H1 (cell line): ENCODE measurements at regions not wholly inside any gene's neighbourhood (a gene's known extent, or its start where the extent isn't known, plus 50 kb on each side); places are given as distances from the start of the nearest gene placed in this dataset.

Experiments used
- CTCF ChIA-PET: fragments of 300-600 bp; sonication (Branson Sonifier 250); formaldehyde crosslinking; loops from one replicate; lab custom pipeline; 2021; ENCODE audit not compliant: partially characterized antibody; lab: Charles Lee
- POLR2A ChIA-PET: fragments of 300-600 bp; sonication (Branson Sonifier 250); formaldehyde crosslinking; loops from one replicate; lab custom pipeline; 2021; ENCODE audit warnings: inconsistent platforms; ENCODE audit not compliant: partially characterized antibody; lab: Charles Lee
- DNase-seq, 2 experiments: peaks; one replicate each; pipeline versions ENCODE4 v3.0.0 to v3.0.0-alpha.2; 2010 to 2022; ENCODE audit warnings: low spot score in 2 of 2, low read depth in 1 of 2, mixed read lengths in 1 of 2
- FAIRE-seq: peaks from 2 replicates; lab custom pipeline; 2011; peaks lifted over from hg19 to GRCh38; lab: Jason Lieb, UNC
- H2AFZ ChIP-seq: 2 replicates; pipeline ENCODE4 v1.8.1; 2012; ENCODE audit warnings: low read length, inconsistent platforms
- H2AK5ac ChIP-seq: 2 replicates; pipeline ENCODE4 v1.6.1; 2013; ENCODE audit warnings: low read depth, low read length
- H2BK120ac ChIP-seq: replicated peaks from 2 replicates; pipeline ENCODE3; 2013; ENCODE audit warnings: low read depth, low read length, inconsistent platforms
- H2BK12ac ChIP-seq: 2 replicates; pipeline ENCODE4 v1.6.1; 2013; ENCODE audit warnings: low read depth, low read length
- H2BK15ac ChIP-seq: 2 replicates; pipeline ENCODE4 v1.6.1; 2013; ENCODE audit warnings: low read length
- H2BK20ac ChIP-seq: 2 replicates; pipeline ENCODE4 v1.6.1; 2013; ENCODE audit warnings: low read length
- H2BK5ac ChIP-seq: 2 replicates; pipeline ENCODE4 v1.6.1; 2013; ENCODE audit warnings: low read depth, low read length
- H3K14ac ChIP-seq: 2 replicates; pipeline ENCODE4 v1.6.1; 2013; ENCODE audit warnings: inconsistent platforms; ENCODE audit not compliant: insufficient read length
- H3K18ac ChIP-seq: 2 replicates; pipeline ENCODE4 v1.6.1; 2013; ENCODE audit warnings: low read length; ENCODE audit errors: extremely low read depth
- H3K23ac ChIP-seq: 2 replicates; pipeline ENCODE4 v1.6.1; 2013; ENCODE audit warnings: inconsistent platforms; ENCODE audit not compliant: insufficient read length
- H3K23me2 ChIP-seq: 2 replicates; pipeline ENCODE4 v1.6.1; 2013; ENCODE audit warnings: low read depth, low read length
- H3K27ac ChIP-seq: 2 replicates; pipeline ENCODE4 v1.6.1; 2011; ENCODE audit warnings: low read depth, low read length, inconsistent platforms
- H3K27me3 ChIP-seq, 4 experiments: replicated peaks in 1 of 4; 1 replicate in 1 of 4; 2 replicates in 3 of 4; pipeline versions ENCODE4 v1.6.1 to v1.8.1; 2011 to 2013; ENCODE audit warnings: low read length in 3 of 4, mild to moderate bottlenecking in 3 of 4, inconsistent platforms in 2 of 4, mixed read lengths in 2 of 4, moderate library complexity in 1 of 4; ENCODE audit not compliant: control insufficient read depth in 3 of 4, insufficient read depth in 3 of 4; ENCODE audit errors: extremely low read depth in 1 of 4
- H3K36me3 ChIP-seq, 4 experiments: 2 replicates each; pipeline versions ENCODE4 v1.6.1 to v1.8.1; 2011 to 2013; ENCODE audit warnings: mild to moderate bottlenecking in 4 of 4, low read length in 3 of 4, moderate library complexity in 2 of 4, control low read depth in 1 of 4, inconsistent platforms in 1 of 4; ENCODE audit not compliant: insufficient read depth in 4 of 4, control insufficient read depth in 2 of 4
- H3K4ac ChIP-seq: replicated peaks from 2 replicates; pipeline ENCODE3; 2013; ENCODE audit warnings: low read length, low read depth, mixed read lengths, inconsistent platforms; ENCODE audit not compliant: insufficient read length
- H3K4me1 ChIP-seq, 4 experiments: replicated peaks in 1 of 4; 1 replicate in 1 of 4; 2 replicates in 3 of 4; pipeline versions ENCODE4 v1.6.1 to v1.8.1; 2011 to 2013; ENCODE audit warnings: low read length in 3 of 4, inconsistent platforms in 2 of 4, mixed read lengths in 1 of 4; ENCODE audit not compliant: insufficient read depth in 4 of 4, control insufficient read depth in 3 of 4
- H3K4me2 ChIP-seq, 2 experiments: 2 replicates each; pipeline versions ENCODE4 v1.6.1 to v1.8.1; 2011 to 2013; ENCODE audit warnings: low read depth in 2 of 2, low read length in 2 of 2, control low read depth in 1 of 2, inconsistent platforms in 1 of 2, mild to moderate bottlenecking in 1 of 2; ENCODE audit not compliant: insufficient read depth in 1 of 2
- H3K4me3 ChIP-seq, 4 experiments: fragments of 200-600, 300-600 bp in 1 of 4; sonication (generic), shearing (Covaris generic), sonication (Bioruptor Twin) in 1 of 4; 2 replicates each; pipeline versions ENCODE4 v1.5.1 to v1.8.1; 2011 to 2016; ENCODE audit warnings: low read length in 4 of 4, low read depth in 3 of 4, control low read depth in 2 of 4, inconsistent platforms in 2 of 4, mild to moderate bottlenecking in 2 of 4, mixed read lengths in 1 of 4, moderate library complexity in 1 of 4; ENCODE audit not compliant: insufficient read depth in 2 of 4; ENCODE audit errors: extremely low read depth in 1 of 4
- H3K56ac ChIP-seq: replicated peaks from 2 replicates; pipeline ENCODE3; 2013; ENCODE audit warnings: low read depth, mild to moderate bottlenecking, mixed read lengths, low read length, inconsistent platforms; ENCODE audit not compliant: insufficient read length
- H3K79me1 ChIP-seq: 2 replicates; pipeline ENCODE4 v1.6.1; 2013; ENCODE audit warnings: low read depth, low read length, control low read depth
- H3K79me2 ChIP-seq, 2 experiments: 2 replicates each; pipeline versions ENCODE4 v1.6.1 to v1.8.1; 2012 to 2013; ENCODE audit warnings: low read length in 2 of 2, mild to moderate bottlenecking in 2 of 2, inconsistent platforms in 1 of 2; ENCODE audit not compliant: insufficient read depth in 2 of 2, control insufficient read depth in 1 of 2
- H3K9ac ChIP-seq, 4 experiments: replicated peaks in 1 of 4; 1 replicate in 1 of 4; 2 replicates in 3 of 4; pipeline versions ENCODE4 v1.6.1 to v1.8.1; 2011 to 2013; ENCODE audit warnings: low read depth in 3 of 4, low read length in 3 of 4, control low read depth in 2 of 4, mild to moderate bottlenecking in 2 of 4, moderate library complexity in 2 of 4, inconsistent platforms in 1 of 4; ENCODE audit errors: extremely low read depth in 1 of 4
- H3K9me3 ChIP-seq, 2 experiments: 2 replicates each; pipeline versions ENCODE4 v1.6.1 to v1.8.1; 2012 to 2013; ENCODE audit warnings: mild to moderate bottlenecking in 2 of 2, moderate library complexity in 2 of 2, control low read depth in 1 of 2, inconsistent platforms in 1 of 2, low read depth in 1 of 2, low read length in 1 of 2, mixed read lengths in 1 of 2; ENCODE audit not compliant: insufficient read depth in 2 of 2
- H4K20me1 ChIP-seq, 2 experiments: replicated peaks in 1 of 2; 2 replicates each; pipeline versions ENCODE3 to v1.8.1; 2011 to 2013; ENCODE audit warnings: inconsistent platforms in 2 of 2, low read length in 2 of 2, mild to moderate bottlenecking in 1 of 2; ENCODE audit not compliant: insufficient read depth in 2 of 2, control insufficient read depth in 1 of 2
- H4K5ac ChIP-seq: 2 replicates; pipeline ENCODE4 v1.6.1; 2013; ENCODE audit warnings: low read length, low read depth, mixed read lengths, inconsistent platforms; ENCODE audit not compliant: insufficient read length
- H4K8ac ChIP-seq: 2 replicates; pipeline ENCODE4 v1.8.0; 2013; ENCODE audit warnings: mild to moderate bottlenecking, moderate library complexity, low read length, inconsistent platforms; ENCODE audit not compliant: insufficient read depth; ENCODE audit errors: extremely low read depth
- H4K91ac ChIP-seq: replicated peaks from 2 replicates; pipeline ENCODE3; 2013; ENCODE audit warnings: low read length, mixed read lengths, inconsistent platforms; ENCODE audit not compliant: insufficient read length
- BCL11A ChIP-seq, 2 experiments: IDR thresholded peaks; one replicate each; pipeline ENCODE4 v1.6.1; 2011; ENCODE audit warnings: low read depth in 2 of 2, low read length in 2 of 2, mild to moderate bottlenecking in 2 of 2
- E2F6 ChIP-seq: IDR thresholded peaks from 2 replicates; pipeline ENCODE4 v1.6.1; 2012; ENCODE audit warnings: inconsistent platforms
- EZH2 ChIP-seq: fragments of 200-600 bp; sonication (generic); IDR thresholded peaks from 2 replicates; pipeline ENCODE4 v1.7.1; 2012; ENCODE audit warnings: low read depth, mild to moderate bottlenecking, moderate library complexity, low read length, inconsistent platforms; ENCODE audit not compliant: severe bottlenecking
- GTF2F1 ChIP-seq: IDR thresholded peaks from 2 replicates; pipeline ENCODE4 v1.6.1; 2012; ENCODE audit warnings: low read depth, low read length, improper control_type of control experiment, borderline replicate concordance
- JUN ChIP-seq: IDR thresholded peaks from 2 replicates; pipeline ENCODE4 v1.6.1; 2011; ENCODE audit warnings: low read depth, mild to moderate bottlenecking, improper control_type of control experiment, low read length
- KDM1A ChIP-seq: fragments of 200-600, 300-600 bp; sonication (generic); IDR thresholded peaks from 2 replicates; pipeline ENCODE4 v1.7.1; 2016; ENCODE audit warnings: mild to moderate bottlenecking, low read length, borderline replicate concordance
- POLR2A ChIP-seq, 2 experiments: IDR thresholded peaks; 1 replicate in 1 of 2; 2 replicates in 1 of 2; pipeline ENCODE4 v1.6.1; 2011; ENCODE audit warnings: low read depth in 2 of 2, low read length in 2 of 2, mild to moderate bottlenecking in 2 of 2; ENCODE audit errors: control extremely low read depth in 1 of 2
- RXRA ChIP-seq: IDR thresholded peaks from 2 replicates; pipeline ENCODE4 v1.6.1; 2011; ENCODE audit warnings: low read depth, mild to moderate bottlenecking, low read length, moderate library complexity; ENCODE audit not compliant: insufficient read depth
- SIN3A ChIP-seq, 2 experiments: IDR thresholded peaks in 1 of 2; conservative IDR thresholded peaks in 1 of 2; 2 replicates each; pipeline ENCODE4 v1.6.1; 2011 to 2012; ENCODE audit warnings: low read length in 2 of 2, improper control_type of control experiment in 1 of 2, low read depth in 1 of 2, mild to moderate bottlenecking in 1 of 2
- SP1 ChIP-seq: IDR thresholded peaks from 2 replicates; pipeline ENCODE4 v1.6.1; 2011; ENCODE audit warnings: low read depth, low read length
- WGBS, 2 experiments: shearing (Covaris generic) in 1 of 2; methylation state at CpG; one replicate each; pipeline versions ENCODE4 v1.1.6 to v1.1.7; 2013 to 2015; ENCODE audit warnings: low lambda C conversion rate in 2 of 2, mixed read lengths in 2 of 2, inconsistent platforms in 1 of 2, low coverage in 1 of 2, missing lambda C conversion rate in 1 of 2; ENCODE audit not compliant: insufficient replicate concordance in 2 of 2, insufficient coverage in 1 of 2, insufficient read length in 1 of 2; ENCODE audit errors: extremely low coverage in 1 of 2, missing lambda C conversion rate in 1 of 2; 5-methylcytosine and 5-hydroxymethylcytosine counted together
- TF ChIP-seq, protein P1 (sequence below), 3 experiments: IDR thresholded peaks; 1 replicate in 2 of 3; 2 replicates in 1 of 3; pipeline versions ENCODE4 v1.5.1 to v1.6.1; 2011; ENCODE audit warnings: low read length in 3 of 3, mild to moderate bottlenecking in 3 of 3, inconsistent platforms in 2 of 3, low read depth in 1 of 3, moderate library complexity in 1 of 3; ENCODE audit not compliant: insufficient read depth in 1 of 3; ENCODE audit errors: control extremely low read depth in 1 of 3

- ChIA-PET POLR2A (no interaction called here), CTCF (interaction anchor here (0.6 to 1.2 kb wide), 2 partner anchors 114 to 173 kb away, joined by 3 to 5 read pairs; no protein-coding TSS in a partner anchor)
- H4K5ac ChIP-seq = no peak overlapping the region
- H3K14ac ChIP-seq = no peak overlapping the region
- no peaks in the 10 kb centered on the region for H3K9me3 ChIP-seq
- H3K27ac ChIP-seq = no peak overlapping the region
- no peaks in the 10 kb centered on the region for H4K20me1 ChIP-seq
- H4K91ac ChIP-seq = no peak overlapping the region
- H3K27me3 ChIP-seq = no peaks in the 10 kb centered on the region
- H3K23ac ChIP-seq = no peak overlapping the region
- whole genome bisulfite sequencing, 2 experiments = 76% methylated on average over 3 of the region's 3 CpGs; no CpG with 5 or more reads in 1 of the 2 experiments
- H3K4me2 ChIP-seq = no peak overlapping the region
- no peak overlapping the region for H2BK20ac ChIP-seq
- H4K8ac ChIP-seq = no peak overlapping the region
- no peak overlapping the region for H2AFZ ChIP-seq
- no peak overlapping the region for H3K18ac ChIP-seq
- H3K79me1 ChIP-seq = no peaks in the 10 kb centered on the region
- FAIRE-seq (no peak), DNase-seq (no peak)
- H3K36me3 ChIP-seq = no peaks in the 10 kb centered on the region
- no peaks in the 10 kb centered on the region for H3K79me2 ChIP-seq
- no peak overlapping the region for H2AK5ac ChIP-seq
- no peak overlapping the region for H3K9ac ChIP-seq
- no peak overlapping the region for H2BK15ac ChIP-seq
- H2BK120ac ChIP-seq = no peak overlapping the region
- H2BK12ac ChIP-seq = no peak overlapping the region
- H3K23me2 ChIP-seq = no peaks in the 10 kb centered on the region
- no peak overlapping the region for H3K4ac ChIP-seq
- no peak overlapping the region for H3K56ac ChIP-seq
- no peak overlapping the region for H3K4me3 ChIP-seq
- H2BK5ac ChIP-seq = no peak overlapping the region
- H3K4me1 ChIP-seq = peaks cover 0 to 3% (median 0%) of the 10 kb centered on the region in 4 experiments; a peak in 1 of 7 replicates
- TF ChIP-seq SIN3A (conservative IDR thresholded peaks at IDR 0.05 in 1 of 2, IDR thresholded peaks at IDR 0.05 in 1 of 2; ENCODE audit: low read depth in 1 of 2, low read length in 2 of 2) (no peak), SP1 (no peak), RXRA (no peak), BCL11A (IDR thresholded peaks at IDR 0.05; ENCODE audit: low read depth in 2 of 2, low read length in 2 of 2) (no peak), POLR2A (IDR thresholded peaks at IDR 0.05; ENCODE audit: control extremely low read depth in 1 of 2, low read depth in 2 of 2, low read length in 2 of 2) (no peak), KDM1A (no peak), GTF2F1 (no peak), JUN (no peak), EZH2 (no peak), E2F6 (no peak)
- TF ChIP-seq, protein P1, sequence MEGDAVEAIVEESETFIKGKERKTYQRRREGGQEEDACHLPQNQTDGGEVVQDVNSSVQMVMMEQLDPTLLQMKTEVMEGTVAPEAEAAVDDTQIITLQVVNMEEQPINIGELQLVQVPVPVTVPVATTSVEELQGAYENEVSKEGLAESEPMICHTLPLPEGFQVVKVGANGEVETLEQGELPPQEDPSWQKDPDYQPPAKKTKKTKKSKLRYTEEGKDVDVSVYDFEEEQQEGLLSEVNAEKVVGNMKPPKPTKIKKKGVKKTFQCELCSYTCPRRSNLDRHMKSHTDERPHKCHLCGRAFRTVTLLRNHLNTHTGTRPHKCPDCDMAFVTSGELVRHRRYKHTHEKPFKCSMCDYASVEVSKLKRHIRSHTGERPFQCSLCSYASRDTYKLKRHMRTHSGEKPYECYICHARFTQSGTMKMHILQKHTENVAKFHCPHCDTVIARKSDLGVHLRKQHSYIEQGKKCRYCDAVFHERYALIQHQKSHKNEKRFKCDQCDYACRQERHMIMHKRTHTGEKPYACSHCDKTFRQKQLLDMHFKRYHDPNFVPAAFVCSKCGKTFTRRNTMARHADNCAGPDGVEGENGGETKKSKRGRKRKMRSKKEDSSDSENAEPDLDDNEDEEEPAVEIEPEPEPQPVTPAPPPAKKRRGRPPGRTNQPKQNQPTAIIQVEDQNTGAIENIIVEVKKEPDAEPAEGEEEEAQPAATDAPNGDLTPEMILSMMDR (IDR thresholded peaks at IDR 0.05; ENCODE audit: control extremely low read depth in 1 of 3, insufficient read depth in 1 of 3, low read depth in 1 of 3, low read length in 3 of 3) = no peak
Observed at GRCh38 chr13:29681864-29682263, 86.4 kb upstream of the SLC7A1 start.
